Neuronal stem cell (in vitro differentiated cells): ENCODE measurements at regions not wholly inside any gene's neighbourhood (a gene's known extent, or its start where the extent isn't known, plus 50 kb on each side); places are given as distances from the start of the nearest gene placed in this dataset.

Experiments used
- DNase-seq: peaks from one replicate; pipeline ENCODE4 v3.0.0-alpha.2; 2013; ENCODE audit warnings: low spot score
- H2AFZ ChIP-seq: one replicate; pipeline ENCODE4 v1.6.1; 2013; ENCODE audit warnings: mild to moderate bottlenecking, low read length, inconsistent platforms
- H2AK5ac ChIP-seq: 2 replicates; pipeline ENCODE4 v1.6.1; 2013; ENCODE audit warnings: low read depth, mild to moderate bottlenecking, inconsistent platforms, low read length, moderate library complexity, mixed read lengths
- H2BK120ac ChIP-seq: 2 replicates; pipeline ENCODE4 v1.6.1; 2013; ENCODE audit warnings: low read depth, mild to moderate bottlenecking, inconsistent platforms, low read length, moderate library complexity, mixed read lengths
- H2BK12ac ChIP-seq: one replicate; pipeline ENCODE4 v1.6.1; 2013; ENCODE audit warnings: low read length, inconsistent platforms
- H2BK15ac ChIP-seq: 2 replicates; pipeline ENCODE4 v1.6.1; 2013; ENCODE audit warnings: mild to moderate bottlenecking, low read length, inconsistent platforms, mixed read lengths
- H2BK5ac ChIP-seq: one replicate; pipeline ENCODE4 v1.6.1; 2013; ENCODE audit warnings: inconsistent platforms, mild to moderate bottlenecking, low read length, moderate library complexity
- H3K14ac ChIP-seq: one replicate; pipeline ENCODE4 v1.6.1; 2013; ENCODE audit warnings: low read length, inconsistent platforms
- H3K18ac ChIP-seq: 2 replicates; pipeline ENCODE4 v1.6.1; 2013; ENCODE audit warnings: low read length, inconsistent platforms
- H3K23ac ChIP-seq: 2 replicates; pipeline ENCODE4 v1.6.1; 2013; ENCODE audit warnings: low read depth, mild to moderate bottlenecking, mixed read lengths, low read length, inconsistent platforms; ENCODE audit not compliant: poor library complexity
- H3K27ac ChIP-seq: replicated peaks from 3 replicates; pipeline ENCODE4 v1.5.1; 2013; ENCODE audit warnings: low read length, inconsistent platforms
- H3K27me3 ChIP-seq, 3 experiments: 2 replicates each; pipeline ENCODE4 v1.6.1; 2013; ENCODE audit warnings: low read length in 3 of 3, mild to moderate bottlenecking in 2 of 3, inconsistent platforms in 1 of 3, low read depth in 1 of 3, mixed read lengths in 1 of 3, moderate library complexity in 1 of 3; ENCODE audit not compliant: control insufficient read depth in 3 of 3, insufficient read depth in 3 of 3
- H3K36me3 ChIP-seq, 2 donors: replicated peaks in 1 of 2; 2 replicates each; pipeline ENCODE4 v1.6.1; 2013; ENCODE audit warnings: low read length in 2 of 2; ENCODE audit not compliant: control insufficient read depth in 2 of 2, insufficient read depth in 2 of 2
- H3K4ac ChIP-seq: 2 replicates; pipeline ENCODE4 v1.6.1; 2013; ENCODE audit warnings: inconsistent platforms, mild to moderate bottlenecking, low read length, moderate library complexity
- H3K4me1 ChIP-seq, 2 donors: 1 replicate in 1 of 2; 2 replicates in 1 of 2; pipeline ENCODE4 v1.6.1; 2013; ENCODE audit warnings: low read length in 2 of 2, low read depth in 1 of 2; ENCODE audit not compliant: control insufficient read depth in 2 of 2, insufficient read depth in 1 of 2
- H3K4me2 ChIP-seq: one replicate; pipeline ENCODE4 v1.6.1; 2013; ENCODE audit warnings: mild to moderate bottlenecking, low read length, inconsistent platforms; ENCODE audit not compliant: insufficient read depth, poor library complexity, severe bottlenecking
- H3K4me3 ChIP-seq, 2 donors: 2 replicates each; pipeline ENCODE4 v1.5.1; 2013; ENCODE audit warnings: low read length in 2 of 2, mild to moderate bottlenecking in 2 of 2, inconsistent platforms in 1 of 2, moderate library complexity in 1 of 2
- H3K79me1 ChIP-seq: one replicate; pipeline ENCODE4 v1.6.1; 2013; ENCODE audit warnings: low read depth, mild to moderate bottlenecking, inconsistent platforms, low read length, moderate library complexity
- H3K9ac ChIP-seq: one replicate; pipeline ENCODE4 v1.6.1; 2013; ENCODE audit warnings: mild to moderate bottlenecking, low read depth, low read length, inconsistent platforms; ENCODE audit not compliant: poor library complexity
- H3K9me3 ChIP-seq, 2 donors: replicated peaks in 1 of 2; 2 replicates each; pipeline versions ENCODE3 to v1.6.1; 2013; ENCODE audit warnings: low read length in 2 of 2, mild to moderate bottlenecking in 2 of 2, inconsistent platforms in 1 of 2, low read depth in 1 of 2, mixed read lengths in 1 of 2, moderate library complexity in 1 of 2; ENCODE audit not compliant: control insufficient read depth in 2 of 2, insufficient read depth in 1 of 2
- H4K8ac ChIP-seq: one replicate; pipeline ENCODE4 v1.6.1; 2013; ENCODE audit warnings: low read depth, mild to moderate bottlenecking, inconsistent platforms, low read length, moderate library complexity
- H4K91ac ChIP-seq: one replicate; pipeline ENCODE4 v1.6.1; 2013; ENCODE audit warnings: low read length, low read depth, mild to moderate bottlenecking, inconsistent platforms; ENCODE audit not compliant: poor library complexity
- WGBS, 2 donors: extraction: QIAGEN DNeasy Blood & Tissue Kit; methylation state at CpG; one replicate each; pipeline ENCODE4 v1.1.7; 2013; ENCODE audit warnings: missing lambda C conversion rate in 2 of 2, mixed read lengths in 1 of 2; ENCODE audit not compliant: insufficient read length in 2 of 2, insufficient replicate concordance in 1 of 2; ENCODE audit errors: extremely low coverage in 2 of 2; 5-methylcytosine and 5-hydroxymethylcytosine counted together

DNA sequence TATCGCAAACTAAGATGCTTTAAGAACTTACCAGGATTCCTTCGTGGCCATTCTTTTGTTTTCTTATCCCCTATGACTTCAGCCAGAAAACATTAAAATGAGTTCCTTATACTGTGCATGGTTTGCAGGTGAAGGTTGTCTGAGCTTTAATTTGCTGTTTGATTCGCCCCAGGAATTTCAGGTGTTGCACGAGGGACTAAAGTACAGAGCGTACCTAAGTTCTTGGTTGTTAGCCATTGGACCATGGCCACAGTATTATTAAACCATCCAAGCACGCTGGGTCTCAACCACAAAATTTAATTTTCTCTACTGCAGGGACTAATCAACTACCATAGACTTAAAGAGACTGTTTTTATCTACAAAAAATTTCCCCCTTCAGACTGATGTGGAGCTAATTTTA is 208.4 kb upstream of the MPDZ start:
- Histone ChIP-seq H3K9ac (no peak overlapping the region), H3K23ac (no peak overlapping the region), H3K27me3 (no peaks in the 10 kb centered on the region), H3K14ac (no peak overlapping the region), H2AK5ac (no peak overlapping the region), H3K27ac (no peak overlapping the region), H2BK120ac (no peak overlapping the region), H4K8ac (no peak overlapping the region), H4K91ac (no peak overlapping the region), H3K4me1 (peaks cover 5% of the 10 kb centered on the region in 2 donors), H3K79me1 (no peaks in the 10 kb centered on the region), H2AFZ (no peak overlapping the region), H3K4me2 (no peak overlapping the region), H3K18ac (no peak overlapping the region), H3K36me3 (no peaks in the 10 kb centered on the region), H3K4me3 (no peak overlapping the region), H2BK15ac (no peak overlapping the region), H2BK12ac (no peak overlapping the region), H3K4ac (no peak overlapping the region), H3K9me3 (no peaks in the 10 kb centered on the region), H2BK5ac (no peak overlapping the region)
- DNase-seq: no peak
- no CpG with 5 or more reads among the region's 6 CpGs for WGBS, 2 donors

DNA sequence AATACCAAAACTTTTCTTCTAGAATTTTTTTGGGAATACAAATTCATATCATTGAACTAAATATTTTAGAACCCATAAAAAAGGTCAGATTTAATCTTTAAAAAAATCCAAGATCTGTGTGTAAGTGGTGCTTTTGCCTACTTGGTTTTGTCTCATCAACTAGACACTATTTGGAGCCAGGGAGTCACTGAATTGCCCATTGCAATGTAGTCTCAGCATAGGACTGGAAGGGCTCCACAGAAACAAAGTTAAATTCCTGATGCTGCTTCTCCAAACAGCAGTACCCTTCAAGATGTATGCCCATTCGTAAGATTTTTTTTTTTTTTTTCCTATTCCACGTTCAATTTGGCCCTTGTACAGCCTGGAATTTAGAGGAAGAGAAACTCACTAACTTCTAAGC is 208.0 kb upstream of the MPDZ start:
- H2BK12ac ChIP-seq: no peak overlapping the region
- peaks cover 5% of the 10 kb centered on the region in 2 donors for H3K4me1 ChIP-seq
- H3K4me2 ChIP-seq: no peak overlapping the region

DNA sequence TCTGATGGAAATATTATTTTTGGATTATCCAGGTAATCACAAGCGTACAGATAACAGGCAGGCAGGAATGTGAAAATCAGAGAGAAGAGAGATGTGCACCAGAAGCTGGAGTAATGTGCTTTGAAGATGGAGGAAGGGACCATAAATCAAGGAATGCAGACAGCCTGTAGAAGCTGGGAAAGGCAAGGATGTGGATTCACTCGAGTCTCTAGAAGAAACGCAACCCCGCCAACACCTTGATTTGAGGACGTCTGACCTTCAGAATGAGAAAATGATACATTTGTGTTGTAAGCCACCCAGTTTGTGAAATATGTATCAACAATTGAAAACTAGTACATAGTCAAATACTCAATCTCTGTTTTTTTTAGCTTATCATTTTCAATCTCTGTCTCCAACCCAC is 207.6 kb upstream of the MPDZ start:
- Histone ChIP-seq H3K18ac (no peak overlapping the region), H4K91ac (no peak overlapping the region), H2AK5ac (no peak overlapping the region), H2BK120ac (no peak overlapping the region), H2AFZ (no peak overlapping the region), H3K4me3 (no peak overlapping the region), H3K14ac (no peak overlapping the region), H3K27ac (no peak overlapping the region), H3K9ac (no peak overlapping the region), H3K23ac (no peak overlapping the region), H3K4me1 (peaks cover 5% of the 10 kb centered on the region in 2 donors), H2BK12ac (no peak overlapping the region), H3K79me1 (no peaks in the 10 kb centered on the region), H4K8ac (no peak overlapping the region), H2BK5ac (no peak overlapping the region), H3K27me3 (no peaks in the 10 kb centered on the region), H2BK15ac (no peak overlapping the region), H3K9me3 (no peaks in the 10 kb centered on the region), H3K36me3 (no peaks in the 10 kb centered on the region), H3K4ac (no peak overlapping the region), H3K4me2 (no peak overlapping the region)
- no CpG with 5 or more reads among the region's 5 CpGs for WGBS, 2 donors
- DNase-seq: no peak

More for the DNA sequence above, 208.0 kb upstream of the MPDZ start:
- H2BK120ac ChIP-seq: no peak overlapping the region
- no peak overlapping the region for H3K4me3 ChIP-seq
- no peak overlapping the region for H3K9ac ChIP-seq
- no peaks in the 10 kb centered on the region for H3K36me3 ChIP-seq
- H3K27me3 ChIP-seq: no peaks in the 10 kb centered on the region
- H2AFZ ChIP-seq: no peak overlapping the region
- no peak overlapping the region for H2AK5ac ChIP-seq
- no peaks in the 10 kb centered on the region for H3K79me1 ChIP-seq
- WGBS, 2 donors: no CpG with 5 or more reads among the region's 2 CpGs
- no peak overlapping the region for H3K23ac ChIP-seq
- H4K91ac ChIP-seq: no peak overlapping the region
- H3K14ac ChIP-seq: no peak overlapping the region
- H4K8ac ChIP-seq: no peak overlapping the region
- H3K18ac ChIP-seq: no peak overlapping the region
- H3K4ac ChIP-seq: no peak overlapping the region
- no peaks in the 10 kb centered on the region for H3K9me3 ChIP-seq
- no peak overlapping the region for H3K27ac ChIP-seq
- no peak overlapping the region for H2BK15ac ChIP-seq
- H2BK5ac ChIP-seq: no peak overlapping the region
- DNase-seq: no peak

DNA sequence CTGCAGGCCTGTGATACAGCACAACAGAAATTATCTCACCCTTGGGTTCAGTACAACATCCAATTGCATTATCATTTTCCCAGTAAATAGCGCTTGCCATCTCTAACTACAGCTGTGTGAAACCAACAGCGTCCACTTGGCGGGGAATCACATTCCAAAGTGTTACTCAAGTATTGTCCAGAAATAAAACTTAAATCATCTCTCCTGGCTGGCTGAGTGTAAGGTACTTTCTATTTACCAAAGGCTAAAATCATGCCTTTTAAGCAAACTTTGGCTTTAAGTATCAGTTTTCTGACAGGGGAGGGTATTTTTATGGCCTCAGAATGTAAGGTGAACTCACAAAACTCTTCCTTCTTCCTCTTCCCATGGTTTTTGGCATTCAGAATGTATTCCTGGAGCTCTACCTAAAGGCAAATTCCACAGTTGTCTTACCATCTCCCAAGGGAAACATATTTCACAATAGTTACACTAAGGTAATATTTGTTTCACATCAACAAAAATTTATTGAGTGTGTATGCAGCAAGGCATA is 205.6 kb upstream of the MPDZ start:
- Histone ChIP-seq H2BK5ac (no peak overlapping the region), H3K27ac (no peak overlapping the region), H3K18ac (no peak overlapping the region), H3K27me3 (no peaks in the 10 kb centered on the region), H3K9me3 (no peaks in the 10 kb centered on the region), H3K9ac (no peak overlapping the region), H3K4me1 (peaks cover 0 to 3% of the 10 kb centered on the region in 2 donors), H3K23ac (no peak overlapping the region), H4K8ac (no peak overlapping the region), H2BK15ac (no peak overlapping the region), H3K4ac (no peak overlapping the region), H3K4me3 (no peak overlapping the region), H4K91ac (no peak overlapping the region), H3K36me3 (no peaks in the 10 kb centered on the region), H3K79me1 (no peaks in the 10 kb centered on the region), H2AFZ (no peak overlapping the region), H2AK5ac (no peak overlapping the region), H3K4me2 (no peak overlapping the region), H2BK120ac (no peak overlapping the region), H2BK12ac (no peak overlapping the region), H3K14ac (no peak overlapping the region)
- no CpG with 5 or more reads among the region's 3 CpGs for WGBS, 2 donors
- no peak for DNase-seq
